GM19328 (cell line): ENCODE measurements at regions not wholly inside any gene's neighbourhood (a gene's known extent, or its start where the extent isn't known, plus 50 kb on each side); places are given as distances from the start of the nearest gene placed in this dataset.
"Not testable (repeated sequence)": the region's sequence is repeated elsewhere in the genome, so short reads cannot be mapped to it uniquely, and the experiment has no call there.

Experiments used
- ATAC-seq: cut with Tn5 transposase; IDR thresholded peaks from one replicate; pipeline ENCODE4 v1.9.1; 2021; ENCODE audit warnings: mild to moderate bottlenecking, moderate library complexity; ENCODE audit not compliant: unreplicated experiment

GRCh38 chr1:8230292-8230621 is 87.7 kb upstream of the SLC45A1 start:
- ATAC-seq, result no peak

GRCh38 chr1:8228253-8228652 is 89.7 kb upstream of the SLC45A1 start:
- no peak for ATAC-seq

- ATAC-seq, result not testable (repeated sequence)
Measured at GRCh38 chr1:8227674-8228073, 90.2 kb upstream of the SLC45A1 start.

GRCh38 chr1:8226747-8227146 is 91.2 kb upstream of the SLC45A1 start:
- no peak for ATAC-seq

- ATAC-seq, result not testable (repeated sequence)
Measured at GRCh38 chr1:8226024-8226423, 91.9 kb upstream of the SLC45A1 start.

- no peak for ATAC-seq
Measured at GRCh38 chr1:8223526-8223925, 94.4 kb upstream of the SLC45A1 start.

GRCh38 chr1:8222789-8223188 is 95.1 kb upstream of the SLC45A1 start:
- ATAC-seq, result no peak

GRCh38 chr1:8219530-8219929 is 98.4 kb upstream of the SLC45A1 start:
- no peak for ATAC-seq

GRCh38 chr1:8218351-8219092 is 99.4 kb upstream of the SLC45A1 start:
- ATAC-seq, result no peak

GRCh38 chr1:8217809-8218208 is 100.1 kb upstream of the SLC45A1 start:
- no peak for ATAC-seq

- no peak for ATAC-seq
Measured at GRCh38 chr1:8217011-8217711, 100.8 kb upstream of the SLC45A1 start.

GRCh38 chr1:8216005-8216404 is 101.9 kb upstream of the SLC45A1 start:
- no peak for ATAC-seq

GRCh38 chr1:8214501-8215173 is 103.3 kb upstream of the SLC45A1 start:
- ATAC-seq, result no peak

- no peak for ATAC-seq
Measured at GRCh38 chr1:8213676-8214075, 104.2 kb upstream of the SLC45A1 start.

GRCh38 chr1:8213136-8213535 is 104.8 kb upstream of the SLC45A1 start:
- no peak for ATAC-seq

- no peak for ATAC-seq
Measured at GRCh38 chr1:8212580-8213031, 105.3 kb upstream of the SLC45A1 start.

- no peak for ATAC-seq
Measured at GRCh38 chr1:8211883-8212579, 105.9 kb upstream of the SLC45A1 start.

GRCh38 chr1:8211251-8211882 is 106.5 kb upstream of the SLC45A1 start:
- no peak for ATAC-seq

- no peak for ATAC-seq
Measured at GRCh38 chr1:8207202-8207601, 110.7 kb upstream of the SLC45A1 start.

- no peak for ATAC-seq
Measured at GRCh38 chr1:8206391-8206790, 111.5 kb upstream of the SLC45A1 start.

- no peak for ATAC-seq
Measured at GRCh38 chr1:8205771-8206170, 112.1 kb upstream of the SLC45A1 start.
